Astrocyte of the cerebellum (primary cell): ENCODE measurements at regions not wholly inside any gene's neighbourhood (a gene's known extent, or its start where the extent isn't known, plus 50 kb on each side); places are given as distances from the start of the nearest gene placed in this dataset.

Source experiments
- DNase-seq: peaks from one replicate; pipeline ENCODE4 v3.0.0-alpha.2; 2011; ENCODE audit warnings: low read depth
- H3K4me3 ChIP-seq: 2 replicates; pipeline ENCODE4 v1.5.1; 2011; ENCODE audit warnings: mild to moderate bottlenecking, low read depth, low read length, moderate library complexity
- CTCF ChIP-seq: IDR thresholded peaks from 2 replicates; pipeline ENCODE4 v1.5.1; 2012; ENCODE audit warnings: low read length, low read depth, moderate library complexity, mild to moderate bottlenecking; ENCODE audit errors: missing control alignments
- in situ Hi-C: cut with HindIII; loops from 2 replicates; pipeline ENCODE4 v1.10.0; 2017; ENCODE audit warnings: low sequenced_read_pairs

GRCh38 chr10:9645404-9645803 lies 1372.3 kb upstream of the CELF2 start:
- H3K4me3 ChIP-seq = no peak overlapping the region
- in situ Hi-C loops = no loop called here
- no peak for TF ChIP-seq CTCF
- DNase-seq = no peak

GRCh38 chr10:9645928-9646600 lies 1371.6 kb upstream of the CELF2 start:
- in situ Hi-C loops = no loop called here

GRCh38 chr10:9654261-9654660 lies 1363.4 kb upstream of the CELF2 start:
- DNase-seq = no peak
- TF ChIP-seq CTCF = no peak
- in situ Hi-C loops = no loop called here
- H3K4me3 ChIP-seq = no peak overlapping the region

More at GRCh38 chr10:9645928-9646600, 1371.6 kb upstream of the CELF2 start:
- no peak for TF ChIP-seq CTCF
- DNase-seq = no peak
- no peak overlapping the region for H3K4me3 ChIP-seq

GRCh38 chr10:9656386-9656785 lies 1361.3 kb upstream of the CELF2 start:
- in situ Hi-C loops = no loop called here
- no peak for TF ChIP-seq CTCF
- no peak for DNase-seq
- H3K4me3 ChIP-seq = no peak overlapping the region

GRCh38 chr10:9656996-9657395 lies 1360.7 kb upstream of the CELF2 start:
- TF ChIP-seq CTCF = no peak
- no peak overlapping the region for H3K4me3 ChIP-seq
- in situ Hi-C loops = no loop called here
- DNase-seq = no peak

- no peak overlapping the region for H3K4me3 ChIP-seq
- in situ Hi-C loops = no loop called here
- TF ChIP-seq CTCF = no peak
- no peak for DNase-seq
These were observed 1360.1 kb upstream of the CELF2 start for GRCh38 chr10:9657530-9657929.
